Ovary (tissue), 3 donors: ENCODE measurements at regions not wholly inside any gene's neighbourhood (a gene's known extent, or its start where the extent isn't known, plus 50 kb on each side); places are given as distances from the start of the nearest gene placed in this dataset.
"Not testable (repeated sequence)": the region's sequence is repeated elsewhere in the genome, so short reads cannot be mapped to it uniquely, and the experiment has no call there.

ENCODE experiments used
- CTCF ChIP-seq, 3 donors: fragments of 450-650 bp in 2 of 3; fragments of 200-600 bp in 1 of 3; IDR thresholded peaks; one replicate each; pipeline versions ENCODE4 v1.5.1 to v1.8.0; 2016 to 2022; ENCODE audit warnings: antibody characterized with exemption in 3 of 3, mild to moderate bottlenecking in 1 of 3
- EP300 ChIP-seq: sonication (generic); formaldehyde crosslinking; IDR thresholded peaks from one replicate; pipeline ENCODE4 v1.6.1; 2017; ENCODE audit warnings: antibody characterized with exemption
- POLR2A ChIP-seq: fragments of 450-650 bp; IDR thresholded peaks from one replicate; pipeline ENCODE4 v1.6.1; 2017; ENCODE audit warnings: antibody characterized with exemption, mild to moderate bottlenecking, moderate library complexity
- donor health status: DM: no; HTN: no; CAD: no.

DNA sequence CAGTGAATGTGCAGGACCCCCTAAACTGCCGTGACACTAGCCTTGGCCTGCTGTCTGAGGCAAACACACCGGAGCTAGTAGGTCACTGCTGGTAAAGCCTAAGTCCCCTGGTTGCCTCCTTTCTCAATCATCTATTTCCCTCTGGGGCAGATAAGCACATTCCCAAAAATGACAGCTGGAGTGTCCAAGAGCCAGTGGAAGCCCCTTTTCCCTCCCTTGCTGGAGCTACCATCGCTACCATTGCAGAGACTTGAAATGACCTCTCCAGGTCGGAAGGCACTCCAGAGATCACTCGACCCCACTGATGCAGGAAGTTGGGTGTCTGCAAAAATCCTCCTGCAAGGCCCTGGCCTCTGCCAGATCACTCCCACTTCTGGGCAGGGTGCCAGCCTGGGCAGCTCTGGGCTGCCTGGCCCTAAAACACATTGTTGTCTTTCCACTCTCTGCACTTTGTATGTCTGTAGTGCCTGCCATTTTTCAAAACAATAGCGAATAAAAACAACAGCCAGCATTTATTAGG lies 235.9 kb downstream of the BCL2L11 start:
- not testable (repeated sequence) for TF ChIP-seq POLR2A; CTCF (IDR thresholded peaks at IDR 0.05); EP300
